Lung microvascular endothelial cell (primary cell): ENCODE measurements at regions not wholly inside any gene's neighbourhood (a gene's known extent, or its start where the extent isn't known, plus 50 kb on each side); places are given as distances from the start of the nearest gene placed in this dataset.
"Not testable (repeated sequence)": the region's sequence is repeated elsewhere in the genome, so short reads cannot be mapped to it uniquely, and the experiment has no call there.

Experiments
- DNase-seq, 2 donors: peaks; one replicate each; pipeline versions ENCODE4 v3.0.0 to v3.0.0-alpha.2; 2010; ENCODE audit warnings: low read depth in 2 of 2

- DNase-seq = no peak
Measured at GRCh38 chr9:81077572-81077971, 611.8 kb downstream of the TLE1 start.

- no peak for DNase-seq
Measured at GRCh38 chr9:81076131-81076530, 613.2 kb downstream of the TLE1 start.

GRCh38 chr9:81074221-81074620, 615.1 kb downstream of the TLE1 start:
- no peak for DNase-seq

GRCh38 chr9:81073821-81074220, 615.5 kb downstream of the TLE1 start:
- DNase-seq = no peak

- no peak for DNase-seq
Measured at GRCh38 chr9:81072758-81073157, 616.6 kb downstream of the TLE1 start.

GRCh38 chr9:81071108-81071507, 618.2 kb downstream of the TLE1 start:
- DNase-seq = no peak

GRCh38 chr9:81070689-81071088, 618.7 kb downstream of the TLE1 start:
- no peak for DNase-seq

GRCh38 chr9:81069923-81070322, 619.4 kb downstream of the TLE1 start:
- DNase-seq = no peak

GRCh38 chr9:81069038-81069795, 620.1 kb downstream of the TLE1 start:
- DNase-seq = no peak

- DNase-seq = not testable (repeated sequence)
Measured at GRCh38 chr9:81062995-81063394, 626.4 kb downstream of the TLE1 start.

- DNase-seq = no peak
Measured at GRCh38 chr9:81058782-81059181, 630.6 kb downstream of the TLE1 start.

GRCh38 chr9:81053298-81054025, 635.9 kb downstream of the TLE1 start:
- peak in 1 of 2 donors; percentile 2 for DNase-seq

GRCh38 chr9:81052846-81053245, 636.5 kb downstream of the TLE1 start:
- peak in 1 of 2 donors; percentile 1 for DNase-seq

GRCh38 chr9:81047280-81047679, 642.1 kb downstream of the TLE1 start:
- DNase-seq = no peak

GRCh38 chr9:81045658-81046057, 643.7 kb downstream of the TLE1 start:
- no peak for DNase-seq

GRCh38 chr9:81037889-81038288, 651.5 kb downstream of the TLE1 start:
- DNase-seq = no peak

GRCh38 chr9:81035601-81036000, 653.7 kb downstream of the TLE1 start:
- DNase-seq = no peak

GRCh38 chr9:81035171-81035570, 654.2 kb downstream of the TLE1 start:
- DNase-seq = no peak

GRCh38 chr9:81032831-81033230, 656.5 kb downstream of the TLE1 start:
- no peak for DNase-seq

GRCh38 chr9:81032030-81032572, 657.2 kb downstream of the TLE1 start:
- peak in 1 of 2 donors; percentile 46 for DNase-seq

GRCh38 chr9:81031422-81032029, 657.8 kb downstream of the TLE1 start:
- DNase-seq = no peak

GRCh38 chr9:81030027-81030426, 659.3 kb downstream of the TLE1 start:
- DNase-seq = no peak
